ENCODE measurements at regions not wholly inside any gene's neighbourhood (a gene's known extent, or its start where the extent isn't known, plus 50 kb on each side); places are given as distances from the start of the nearest gene placed in this dataset.
A peak's percentile ranks its signal among the peaks of the same experiment; 100 is the strongest.

DNA sequence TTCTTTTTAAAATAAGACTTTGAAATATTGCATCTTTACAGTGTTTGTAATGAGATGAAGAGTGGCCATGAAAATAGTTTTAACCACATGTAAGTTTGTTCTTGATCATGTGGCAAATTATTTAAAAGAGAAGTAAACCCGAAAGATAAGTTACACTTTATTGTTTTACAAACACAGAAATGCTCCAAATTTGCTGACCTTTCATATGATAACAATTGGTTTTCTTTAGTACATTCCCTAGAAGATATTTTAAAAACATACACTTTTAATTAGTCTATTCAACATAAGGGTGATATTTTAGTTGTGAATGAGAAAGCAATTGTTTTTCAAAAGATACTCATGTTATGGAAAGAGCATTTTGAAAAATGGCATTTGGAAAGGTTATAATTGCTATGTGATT, 287.7 kb downstream of the PSAT1 start:
- no peaks in the 10 kb centered on the region for H3K9me2 ChIP-seq (ENCODE audit: insufficient read depth)
- no peak overlapping the region for H3K4me3 ChIP-seq
- 63 to 66% methylated on average over 1 of the region's 1 CpG for WGBS, 2 experiments (ENCODE audit: low coverage in 1 of 2, low lambda C conversion rate in 2 of 2, missing lambda C conversion rate in 2 of 2)
- no peaks in the 10 kb centered on the region for H3K79me2 ChIP-seq (ENCODE audit: insufficient read depth)
- no peaks in the 10 kb centered on the region for H3K4me1 ChIP-seq (ENCODE audit: insufficient read depth)
- H3F3A ChIP-seq (ENCODE audit: insufficient read depth): no peaks in the 10 kb centered on the region
- no peak for TF ChIP-seq EZH2phosphoT487 (IDR thresholded peaks at IDR 0.05; ENCODE audit: insufficient read depth, low read depth)
- no peak for TF ChIP-seq EZH2 (IDR thresholded peaks at IDR 0.05; ENCODE audit: insufficient read depth, poor library complexity, severe bottlenecking)
- peaks cover 3% of the 10 kb centered on the region for H3K9me3 ChIP-seq (ENCODE audit: low read depth)
- H3K27me3 ChIP-seq (replicated peaks; ENCODE audit: insufficient read depth): no peaks in the 10 kb centered on the region
- H4K20me1 ChIP-seq (ENCODE audit: insufficient read depth): no peaks in the 10 kb centered on the region
- in situ Hi-C loops (cut with MboI): no loop called here
- DNase-seq: no peak
- no peak overlapping the region for H3K4me2 ChIP-seq (ENCODE audit: unreplicated experiment)
- H3K9ac ChIP-seq: no peak overlapping the region
- no peak overlapping the region for H3K27ac ChIP-seq
- H2AFZ ChIP-seq: no peak overlapping the region
- no peaks in the 10 kb centered on the region for H3K36me3 ChIP-seq (ENCODE audit: low read depth)

DNA sequence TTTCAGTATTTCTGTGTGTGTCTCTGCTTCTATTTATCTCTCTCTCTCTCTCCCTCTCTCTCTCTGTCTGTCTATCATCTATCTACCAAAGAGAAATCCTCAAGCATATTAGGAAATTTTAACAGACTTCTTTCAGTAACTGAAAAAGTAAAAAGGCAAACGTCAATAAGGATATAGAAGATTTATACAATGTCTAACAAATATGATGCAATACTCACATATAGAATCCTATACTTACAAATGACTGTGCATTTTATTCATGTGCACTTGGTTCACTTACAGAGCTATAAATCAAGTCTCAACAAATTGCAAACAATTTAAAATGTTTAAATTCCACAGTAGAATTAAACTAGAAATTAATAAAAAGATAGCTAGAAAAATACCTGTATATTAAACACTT, 289.0 kb downstream of the PSAT1 start:
- WGBS, 2 experiments (ENCODE audit: low coverage in 1 of 2, low lambda C conversion rate in 2 of 2, missing lambda C conversion rate in 2 of 2): 78 to 88% methylated on average over 1 of the region's 1 CpG
- Histone ChIP-seq H3K4me2 (ENCODE audit: unreplicated experiment) (no peak overlapping the region), H3K9me2 (ENCODE audit: insufficient read depth) (no peaks in the 10 kb centered on the region), H3K4me1 (ENCODE audit: insufficient read depth) (no peaks in the 10 kb centered on the region), H3K9me3 (ENCODE audit: low read depth) (peaks cover 3% of the 10 kb centered on the region), H3K27ac (no peak overlapping the region), H4K20me1 (ENCODE audit: insufficient read depth) (no peaks in the 10 kb centered on the region), H3K27me3 (replicated peaks; ENCODE audit: insufficient read depth) (no peaks in the 10 kb centered on the region), H3K79me2 (ENCODE audit: insufficient read depth) (no peaks in the 10 kb centered on the region), H3K9ac (no peak overlapping the region), H3F3A (ENCODE audit: insufficient read depth) (no peaks in the 10 kb centered on the region), H3K36me3 (ENCODE audit: low read depth) (no peaks in the 10 kb centered on the region), H3K4me3 (no peak overlapping the region), H2AFZ (no peak overlapping the region)
- in situ Hi-C loops (cut with MboI): no loop called here
- no peak for TF ChIP-seq EZH2phosphoT487 (IDR thresholded peaks at IDR 0.05; ENCODE audit: insufficient read depth, low read depth)
- no peak for TF ChIP-seq EZH2 (IDR thresholded peaks at IDR 0.05; ENCODE audit: insufficient read depth, poor library complexity, severe bottlenecking)
- no peak for DNase-seq

DNA sequence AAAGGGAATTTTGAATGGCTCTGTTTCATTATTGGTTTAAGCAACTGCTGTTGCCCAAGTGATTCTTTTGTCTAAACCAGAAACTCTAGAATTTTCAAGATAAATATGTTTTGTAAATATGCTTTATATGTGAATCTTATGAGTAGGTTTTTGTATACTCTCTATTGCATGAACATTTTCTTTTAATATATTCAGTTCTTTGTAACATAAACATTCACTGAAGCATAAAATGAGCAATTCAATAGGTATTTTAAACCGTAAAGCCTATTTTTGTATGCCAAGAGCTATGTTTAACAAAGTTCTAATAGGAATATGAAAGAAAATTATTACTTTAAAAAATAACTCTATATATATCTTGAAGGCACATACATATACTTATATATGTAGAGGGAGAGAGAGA, 293.1 kb downstream of the PSAT1 start:
- no peak overlapping the region for H3K4me3 ChIP-seq
- H3K9ac ChIP-seq: no peak overlapping the region
- no peaks in the 10 kb centered on the region for H4K20me1 ChIP-seq (ENCODE audit: insufficient read depth)
- H3K27me3 ChIP-seq (replicated peaks; ENCODE audit: insufficient read depth): no peaks in the 10 kb centered on the region
- no peak overlapping the region for H2AFZ ChIP-seq
- no peaks in the 10 kb centered on the region for H3K36me3 ChIP-seq (ENCODE audit: low read depth)
- no peak for TF ChIP-seq EZH2phosphoT487 (IDR thresholded peaks at IDR 0.05; ENCODE audit: insufficient read depth, low read depth)
- no peak for TF ChIP-seq EZH2 (IDR thresholded peaks at IDR 0.05; ENCODE audit: insufficient read depth, poor library complexity, severe bottlenecking)
- in situ Hi-C loops (cut with MboI): no loop called here
- WGBS, 2 experiments (ENCODE audit: low coverage in 1 of 2, low lambda C conversion rate in 2 of 2, missing lambda C conversion rate in 2 of 2): 57 to 69% methylated on average over 1 of the region's 1 CpG
- H3K4me1 ChIP-seq (ENCODE audit: insufficient read depth): peaks cover 15% of the 10 kb centered on the region
- no peak overlapping the region for H3K4me2 ChIP-seq (ENCODE audit: unreplicated experiment)
- no peak overlapping the region for H3K27ac ChIP-seq
- H3K9me2 ChIP-seq (ENCODE audit: insufficient read depth): no peaks in the 10 kb centered on the region
- peaks cover 12% of the 10 kb centered on the region for H3F3A ChIP-seq (ENCODE audit: insufficient read depth)
- DNase-seq: no peak
- peaks cover 3% of the 10 kb centered on the region for H3K9me3 ChIP-seq (ENCODE audit: low read depth)
- no peaks in the 10 kb centered on the region for H3K79me2 ChIP-seq (ENCODE audit: insufficient read depth)

DNA sequence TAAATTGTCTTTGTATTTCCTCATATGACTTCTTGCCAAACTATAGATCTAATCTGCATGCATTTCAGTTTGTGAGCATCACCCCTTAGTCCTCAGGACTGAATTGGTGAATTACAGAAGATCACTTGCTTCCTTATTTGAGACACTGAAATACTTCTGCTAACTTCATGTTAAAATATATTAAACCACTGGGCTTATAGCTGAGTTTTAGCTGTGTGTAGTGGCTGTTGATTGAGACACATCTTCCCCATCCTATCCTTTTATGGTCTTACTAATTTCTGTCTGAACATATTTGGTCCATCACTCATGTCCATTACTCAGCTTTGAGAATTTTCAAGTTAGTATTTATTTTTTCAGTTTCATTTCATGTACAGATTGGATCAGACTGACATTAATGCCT, 295.9 kb downstream of the PSAT1 start:
- peaks cover 12% of the 10 kb centered on the region for H3F3A ChIP-seq (ENCODE audit: insufficient read depth)
- H3K36me3 ChIP-seq (ENCODE audit: low read depth): no peaks in the 10 kb centered on the region
- H3K9me2 ChIP-seq (ENCODE audit: insufficient read depth): no peaks in the 10 kb centered on the region
- H3K4me3 ChIP-seq: no peak overlapping the region
- H3K9ac ChIP-seq: no peak overlapping the region
- peak overlapping the region; percentile 68 for H3K4me2 ChIP-seq (ENCODE audit: unreplicated experiment)
- H3K9me3 ChIP-seq (ENCODE audit: low read depth): no peaks in the 10 kb centered on the region
- no peak overlapping the region for H3K27ac ChIP-seq
- TF ChIP-seq EZH2phosphoT487 (IDR thresholded peaks at IDR 0.05; ENCODE audit: insufficient read depth, low read depth) (no peak), EZH2 (IDR thresholded peaks at IDR 0.05; ENCODE audit: insufficient read depth, poor library complexity, severe bottlenecking) (no peak)
- H3K4me1 ChIP-seq (ENCODE audit: insufficient read depth): peaks cover 26% of the 10 kb centered on the region
- H3K79me2 ChIP-seq (ENCODE audit: insufficient read depth): no peaks in the 10 kb centered on the region
- in situ Hi-C loops (cut with MboI): no loop called here
- peak; percentile 69 for DNase-seq
- H4K20me1 ChIP-seq (ENCODE audit: insufficient read depth): no peaks in the 10 kb centered on the region
- H3K27me3 ChIP-seq (replicated peaks; ENCODE audit: insufficient read depth): no peaks in the 10 kb centered on the region
- H2AFZ ChIP-seq: no peak overlapping the region

All from GM23248 (cell line).